ENCODE measurements at regions not wholly inside any gene's neighbourhood (a gene's known extent, or its start where the extent isn't known, plus 50 kb on each side); places are given as distances from the start of the nearest gene placed in this dataset.

- TF ChIP-seq POLR2AphosphoS5 (IDR thresholded peaks at IDR 0.05; ENCODE audit: insufficient read depth in 1 of 2, low read depth in 1 of 2), result no peak
- TF ChIP-seq CTCF (IDR thresholded peaks at IDR 0.05), result no peak
- no peak for TF ChIP-seq POLR2A (IDR thresholded peaks at IDR 0.05)
These were observed 128.3 kb upstream of the C1orf21 start for GRCh38 chr1:184258525-184258924.

Measured in vagina (tissue), 2 donors.